ENCODE measurements at regions not wholly inside any gene's neighbourhood (a gene's known extent, or its start where the extent isn't known, plus 50 kb on each side); places are given as distances from the start of the nearest gene placed in this dataset.
"Not testable (repeated sequence)": the region's sequence is repeated elsewhere in the genome, so short reads cannot be mapped to it uniquely, and the experiment has no call there.

DNA sequence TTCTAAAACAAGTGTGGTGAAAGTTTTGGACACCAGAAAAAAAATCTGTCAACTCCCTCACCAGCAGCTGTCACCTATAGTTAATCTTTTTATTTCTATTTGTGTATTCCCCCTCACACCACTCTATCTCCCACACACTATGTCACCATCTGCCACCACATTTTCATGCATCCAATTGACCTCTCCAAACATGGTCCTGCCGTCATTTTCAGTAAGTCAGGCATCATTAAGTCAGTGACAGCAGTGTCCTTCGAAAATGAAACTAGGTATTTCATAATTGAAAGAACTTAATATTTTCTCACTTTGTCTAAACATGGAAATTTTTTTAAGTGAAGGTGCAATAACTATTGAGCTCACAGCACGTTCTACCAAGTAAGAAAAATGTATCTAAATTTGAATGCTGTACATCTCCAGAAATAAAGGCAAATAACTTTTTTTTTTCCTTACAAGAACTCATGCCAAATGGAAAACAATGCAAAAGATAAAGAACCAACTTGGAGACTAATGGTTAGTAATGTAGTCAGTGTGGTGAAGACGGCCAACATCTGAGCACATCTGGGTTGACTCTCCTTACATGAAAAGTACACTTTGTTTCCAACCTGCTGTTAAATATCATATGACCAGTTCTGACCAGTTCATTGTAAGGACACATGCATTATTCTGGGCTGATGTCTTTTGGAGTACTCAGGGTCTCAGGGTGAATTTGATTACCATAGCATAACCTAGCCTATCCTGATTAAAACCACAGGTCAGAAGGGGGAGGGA lies 623.3 kb upstream of the MANEA start:
- Mint-ChIP-seq H3K27ac (no peak overlapping the region), H3K4me3 (no peak overlapping the region), H3K9me3 (ENCODE audit: low read depth) (peaks cover 2% of the 10 kb centered on the region), H3K27me3 (no peaks in the 10 kb centered on the region), H3K36me3 (no peaks in the 10 kb centered on the region), H3K4me1 (no peaks in the 10 kb centered on the region)
- no peak for ATAC-seq
- DNase-seq: no peak
- CTCF ChIA-PET: no interaction called here

DNA sequence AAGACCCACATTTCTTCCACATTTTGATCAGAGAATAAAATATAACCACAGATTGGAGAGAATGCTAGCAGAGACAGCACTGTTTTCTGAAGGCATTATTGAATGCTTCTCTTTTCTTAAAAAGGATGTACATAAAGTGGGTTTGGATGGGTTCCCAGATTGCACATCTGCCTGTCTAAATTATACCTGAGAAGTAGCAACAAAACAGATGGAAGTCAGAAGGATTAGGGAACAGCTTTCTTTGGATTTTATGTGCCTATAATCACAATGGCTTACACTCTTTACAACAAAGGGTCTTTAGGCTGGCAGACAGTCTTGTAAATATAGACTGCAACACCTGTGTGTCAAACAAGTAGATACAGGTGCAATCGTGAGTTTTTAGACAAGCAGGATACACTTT lies 622.2 kb upstream of the MANEA start:
- no peak overlapping the region for H3K4me3 Mint-ChIP-seq
- no peaks in the 10 kb centered on the region for H3K4me1 Mint-ChIP-seq
- no peaks in the 10 kb centered on the region for H3K27me3 Mint-ChIP-seq
- H3K36me3 Mint-ChIP-seq: no peaks in the 10 kb centered on the region
- ATAC-seq: no peak
- no peak overlapping the region for H3K27ac Mint-ChIP-seq
- DNase-seq: no peak
- CTCF ChIA-PET: no interaction called here
- H3K9me3 Mint-ChIP-seq (ENCODE audit: low read depth): peaks cover 2% of the 10 kb centered on the region

DNA sequence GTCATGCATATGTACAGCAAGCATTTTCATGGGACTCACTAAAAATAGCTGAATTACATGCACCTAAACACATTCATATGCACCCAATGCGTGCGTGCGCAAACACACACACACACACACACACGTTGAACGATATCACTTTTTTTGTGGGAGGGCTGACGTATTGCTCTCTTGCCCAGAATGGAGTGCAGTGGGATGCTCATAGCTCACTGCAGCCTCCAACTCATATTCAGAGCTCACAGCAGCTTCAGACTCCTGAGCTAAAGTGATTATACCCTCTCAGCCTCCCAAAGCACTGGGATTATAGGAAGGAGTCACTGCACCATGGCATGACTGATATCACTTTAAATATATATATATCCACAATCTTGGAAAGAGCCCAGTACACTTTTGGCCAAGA lies 620.4 kb upstream of the MANEA start:
- Mint-ChIP-seq H3K4me1 (no peaks in the 10 kb centered on the region), H3K36me3 (no peaks in the 10 kb centered on the region), H3K27ac (no peak overlapping the region), H3K4me3 (no peak overlapping the region), H3K9me3 (ENCODE audit: low read depth) (peaks cover 2% of the 10 kb centered on the region), H3K27me3 (no peaks in the 10 kb centered on the region)
- ATAC-seq (peak; percentile 12), DNase-seq (no peak)
- CTCF ChIA-PET: no interaction called here

DNA sequence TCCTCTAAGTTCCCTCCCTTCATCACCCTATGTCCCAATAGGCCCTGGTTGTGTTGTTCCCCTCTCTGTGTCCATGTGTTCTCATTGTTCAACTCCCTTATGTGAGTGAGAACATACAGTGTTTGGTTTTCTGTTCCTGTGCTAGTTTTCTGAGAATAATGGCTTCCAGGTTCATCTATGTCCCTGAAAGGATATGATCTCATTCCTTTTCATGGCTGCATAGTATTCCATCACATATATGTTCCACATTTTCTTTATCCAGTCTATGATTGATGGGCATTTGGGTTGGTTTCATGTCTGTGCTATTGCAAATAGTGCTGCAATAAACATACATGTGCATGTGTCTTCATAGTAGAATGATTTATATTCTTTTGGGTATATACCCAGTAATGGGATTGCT lies 612.6 kb upstream of the MANEA start:
- not testable (repeated sequence) for H3K9me3 Mint-ChIP-seq (ENCODE audit: low read depth)

DNA sequence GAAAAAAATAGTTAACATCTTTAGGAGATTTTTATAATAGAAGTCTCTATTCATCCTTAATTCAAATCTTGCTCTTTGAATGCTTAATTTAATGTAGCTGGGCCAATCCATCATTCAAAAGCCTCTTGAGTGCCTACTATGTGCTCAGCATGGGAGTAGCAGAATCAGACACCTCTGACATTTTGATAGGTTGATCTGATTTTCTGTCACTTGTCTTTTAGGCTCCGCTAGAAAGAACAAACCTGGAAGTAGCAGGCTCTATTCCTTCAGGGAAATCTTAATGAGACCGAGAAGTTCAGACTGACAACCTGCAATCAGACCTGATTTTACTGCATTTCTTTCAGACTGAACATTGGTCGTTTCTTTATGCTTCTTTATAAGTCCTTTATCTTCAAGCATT lies 588.6 kb upstream of the MANEA start:
- Mint-ChIP-seq H3K27me3 (no peaks in the 10 kb centered on the region), H3K4me1 (no peaks in the 10 kb centered on the region), H3K4me3 (no peak overlapping the region), H3K36me3 (no peaks in the 10 kb centered on the region), H3K9me3 (ENCODE audit: low read depth) (peaks cover 3% of the 10 kb centered on the region), H3K27ac (no peak overlapping the region)
- CTCF ChIA-PET: no interaction called here
- no peak for DNase-seq
- ATAC-seq: no peak

More for the DNA sequence above, 612.6 kb upstream of the MANEA start:
- DNase-seq, H3K27me3 Mint-ChIP-seq, ATAC-seq, CTCF ChIA-PET, H3K4me3 Mint-ChIP-seq, H3K4me1 Mint-ChIP-seq, H3K36me3 Mint-ChIP-seq, H3K27ac Mint-ChIP-seq: not testable (repeated sequence)

DNA sequence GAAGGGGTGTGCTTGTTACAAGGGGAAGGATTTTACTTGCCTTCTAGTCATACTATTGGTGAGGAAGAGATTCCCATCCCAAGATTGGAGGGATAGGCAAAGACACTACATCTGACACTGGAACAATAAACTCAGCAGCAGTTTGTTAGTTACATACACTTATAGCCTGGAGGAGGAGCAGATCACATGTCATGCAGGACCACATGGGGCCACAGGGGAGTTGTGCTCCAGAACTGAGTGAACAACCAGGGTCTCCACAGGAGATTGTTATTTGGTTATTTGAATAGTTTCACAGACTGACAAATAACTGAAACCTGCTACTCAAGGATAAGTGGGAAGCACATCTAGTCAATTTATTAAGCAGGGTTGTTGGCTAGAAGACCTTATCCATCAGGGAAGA lies 559.4 kb upstream of the MANEA start:
- no peak for ATAC-seq
- Mint-ChIP-seq H3K4me1 (no peaks in the 10 kb centered on the region), H3K27me3 (no peaks in the 10 kb centered on the region), H3K36me3 (no peaks in the 10 kb centered on the region), H3K27ac (no peak overlapping the region), H3K4me3 (no peak overlapping the region), H3K9me3 (ENCODE audit: low read depth) (no peaks in the 10 kb centered on the region)
- CTCF ChIA-PET: no interaction called here
- no peak for DNase-seq
